ENCODE measurements at regions not wholly inside any gene's neighbourhood (a gene's known extent, or its start where the extent isn't known, plus 50 kb on each side); places are given as distances from the start of the nearest gene placed in this dataset.

- peaks cover 6% of the 10 kb centered on the region for H3K4me1 ChIP-seq (ENCODE audit: control insufficient read depth, insufficient read depth, low read length)
- H3K9me3 ChIP-seq (ENCODE audit: control insufficient read depth, low read length), result peaks cover 26% of the 10 kb centered on the region
- H3K27me3 ChIP-seq (ENCODE audit: control insufficient read depth, insufficient read depth, low read length, poor library complexity, severe bottlenecking), result no peaks in the 10 kb centered on the region
- H3K36me3 ChIP-seq (ENCODE audit: control insufficient read depth, insufficient read depth, low read length), result no peaks in the 10 kb centered on the region
- Mint-ChIP-seq H3K27me3 (ENCODE audit: insufficient read depth) (peaks cover 2% of the 10 kb centered on the region), H3K36me3 (ENCODE audit: low read depth) (peaks cover 11% of the 10 kb centered on the region), H3K27ac (no peak overlapping the region), H3K4me3 (no peak overlapping the region), H3K4me1 (peaks cover 11% of the 10 kb centered on the region), H3K9me3 (peaks cover 32% of the 10 kb centered on the region)
- H3K27ac ChIP-seq (ENCODE audit: low read depth, low read length), result no peak overlapping the region
- no peak for TF ChIP-seq CTCF (conservative IDR thresholded peaks at IDR 0.05)
- no peak overlapping the region for H3K4me3 ChIP-seq (ENCODE audit: low read length)
- no peak for DNase-seq
- H3K9ac ChIP-seq (ENCODE audit: extremely low read depth, low read length, poor library complexity, severe bottlenecking), result no peak overlapping the region
- 92 to 94% methylated on average over 3 to 5 of the region's 5 CpGs for WGBS, 2 experiments (ENCODE audit: insufficient coverage in 1 of 2, insufficient read length in 1 of 2)
Observed at GRCh38 chr20:48227381-48227780, 442.1 kb upstream of the SULF2 start.

GRCh38 chr20:48226642-48227041 lies 441.4 kb upstream of the SULF2 start:
- WGBS, 2 experiments (ENCODE audit: insufficient coverage in 1 of 2, insufficient read length in 1 of 2), result 96 to 97% methylated on average over 4 to 5 of the region's 5 CpGs
- no peak overlapping the region for H3K4me3 ChIP-seq (ENCODE audit: low read length)
- Mint-ChIP-seq H3K4me1 (peaks cover 11% of the 10 kb centered on the region), H3K4me3 (no peak overlapping the region), H3K27ac (no peak overlapping the region), H3K27me3 (ENCODE audit: insufficient read depth) (peaks cover 2% of the 10 kb centered on the region), H3K9me3 (peaks cover 26% of the 10 kb centered on the region), H3K36me3 (ENCODE audit: low read depth) (peaks cover 9% of the 10 kb centered on the region)
- no peak overlapping the region for H3K9ac ChIP-seq (ENCODE audit: extremely low read depth, low read length, poor library complexity, severe bottlenecking)
- no peak overlapping the region for H3K27ac ChIP-seq (ENCODE audit: low read depth, low read length)
- DNase-seq, result no peak
- no peaks in the 10 kb centered on the region for H3K27me3 ChIP-seq (ENCODE audit: control insufficient read depth, insufficient read depth, low read length, poor library complexity, severe bottlenecking)
- no peaks in the 10 kb centered on the region for H3K36me3 ChIP-seq (ENCODE audit: control insufficient read depth, insufficient read depth, low read length)
- peaks cover 19% of the 10 kb centered on the region for H3K9me3 ChIP-seq (ENCODE audit: control insufficient read depth, low read length)
- TF ChIP-seq CTCF (conservative IDR thresholded peaks at IDR 0.05), result no peak
- H3K4me1 ChIP-seq (ENCODE audit: control insufficient read depth, insufficient read depth, low read length), result peaks cover 6% of the 10 kb centered on the region

- Histone ChIP-seq H3K9ac (ENCODE audit: extremely low read depth, low read length, poor library complexity, severe bottlenecking) (no peak overlapping the region), H3K4me1 (ENCODE audit: control insufficient read depth, insufficient read depth, low read length) (no peaks in the 10 kb centered on the region), H3K36me3 (ENCODE audit: control insufficient read depth, insufficient read depth, low read length) (no peaks in the 10 kb centered on the region), H3K4me3 (ENCODE audit: low read length) (no peak overlapping the region), H3K27me3 (ENCODE audit: control insufficient read depth, insufficient read depth, low read length, poor library complexity, severe bottlenecking) (no peaks in the 10 kb centered on the region), H3K9me3 (ENCODE audit: control insufficient read depth, low read length) (peaks cover 7% of the 10 kb centered on the region), H3K27ac (ENCODE audit: low read depth, low read length) (no peak overlapping the region)
- Mint-ChIP-seq H3K4me1 (peaks cover 5% of the 10 kb centered on the region), H3K27ac (no peak overlapping the region), H3K27me3 (ENCODE audit: insufficient read depth) (peaks cover 2% of the 10 kb centered on the region), H3K9me3 (peaks cover 6% of the 10 kb centered on the region), H3K4me3 (no peak overlapping the region), H3K36me3 (ENCODE audit: low read depth) (peaks cover 2% of the 10 kb centered on the region)
- WGBS, 2 experiments (ENCODE audit: insufficient coverage in 1 of 2, insufficient read length in 1 of 2), result 89 to 100% methylated on average over 2 to 5 of the region's 6 CpGs
- no peak for TF ChIP-seq CTCF (conservative IDR thresholded peaks at IDR 0.05)
- no peak for DNase-seq
Observed at GRCh38 chr20:48224533-48225050, 439.3 kb upstream of the SULF2 start.
